Choroid plexus epithelial cell (primary cell): ENCODE measurements at regions not wholly inside any gene's neighbourhood (a gene's known extent, or its start where the extent isn't known, plus 50 kb on each side); places are given as distances from the start of the nearest gene placed in this dataset.

Source experiments
- DNase-seq: peaks from one replicate; pipeline ENCODE4 v3.0.0-alpha.2; 2010; ENCODE audit warnings: low read depth
- H3K4me3 ChIP-seq: 2 replicates; pipeline ENCODE4 v1.5.1; 2011; ENCODE audit warnings: low read depth, mild to moderate bottlenecking, control low read depth, low read length, moderate library complexity
- CTCF ChIP-seq: conservative IDR thresholded peaks from 2 replicates; pipeline ENCODE4 v1.5.1; 2011; ENCODE audit warnings: low read depth, mild to moderate bottlenecking, control low read depth, inconsistent platforms, low read length, moderate library complexity

DNA sequence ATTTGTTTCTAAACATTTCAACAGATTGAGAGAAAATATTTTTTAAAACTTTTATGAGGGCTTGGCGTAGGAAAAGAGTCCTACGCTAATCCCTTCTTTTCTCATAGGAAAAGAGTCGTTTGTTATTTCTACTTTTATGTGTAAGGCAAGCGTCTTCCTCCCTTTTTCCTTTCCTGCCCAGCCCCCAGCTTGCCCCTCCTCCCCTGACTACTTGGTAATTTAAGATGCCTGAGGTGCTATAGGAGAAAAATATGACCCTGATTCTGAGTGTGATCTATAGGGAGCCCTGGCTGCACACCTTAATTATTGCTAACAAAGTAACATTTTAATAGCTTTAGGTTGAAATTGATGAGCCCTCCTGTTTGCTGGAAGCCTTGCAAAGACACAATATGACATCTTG is 373.6 kb downstream of the PBX1 start:
- DNase-seq = no peak
- TF ChIP-seq CTCF = no peak
- H3K4me3 ChIP-seq = no peak overlapping the region

DNA sequence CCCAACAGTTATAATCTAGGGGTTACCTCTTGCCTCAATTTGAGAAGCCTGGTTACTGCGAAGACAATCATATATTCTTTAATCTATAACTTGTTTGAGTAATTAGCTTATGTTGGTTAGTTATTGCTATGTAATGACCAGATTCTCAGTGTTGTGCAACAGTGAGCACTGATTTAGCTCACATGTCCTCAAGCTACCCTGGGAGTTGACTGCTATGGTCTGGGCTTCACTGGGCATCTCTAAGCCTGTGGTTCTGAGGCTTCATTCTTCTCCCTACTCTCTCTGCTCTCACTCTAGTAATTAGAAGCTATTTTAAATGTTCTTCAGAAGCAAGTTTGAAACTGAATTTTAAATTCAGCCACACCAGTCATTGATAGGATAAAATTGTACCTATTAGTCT is 371.8 kb downstream of the PBX1 start:
- H3K4me3 ChIP-seq = no peak overlapping the region
- DNase-seq = no peak
- no peak for TF ChIP-seq CTCF

DNA sequence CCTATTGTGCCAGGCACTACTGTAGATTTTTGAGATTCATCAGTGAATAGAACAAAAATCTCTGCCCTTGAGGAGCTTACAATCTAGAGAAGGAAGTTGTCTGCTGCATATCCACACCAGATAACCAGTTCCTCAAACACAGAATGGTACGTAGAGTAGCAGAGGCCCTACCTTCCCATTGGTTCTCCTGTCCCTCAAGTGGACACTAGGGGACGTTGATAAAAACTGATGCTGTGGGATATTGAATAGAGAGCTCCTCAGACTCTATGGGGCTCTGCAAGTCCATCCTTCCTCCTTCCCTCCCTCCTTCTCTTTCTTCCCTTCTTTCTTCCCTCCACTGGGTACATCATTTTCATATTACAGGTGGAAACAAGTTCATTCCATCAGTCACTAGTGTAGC is 371.3 kb downstream of the PBX1 start:
- H3K4me3 ChIP-seq = no peak overlapping the region
- TF ChIP-seq CTCF = no peak
- no peak for DNase-seq

DNA sequence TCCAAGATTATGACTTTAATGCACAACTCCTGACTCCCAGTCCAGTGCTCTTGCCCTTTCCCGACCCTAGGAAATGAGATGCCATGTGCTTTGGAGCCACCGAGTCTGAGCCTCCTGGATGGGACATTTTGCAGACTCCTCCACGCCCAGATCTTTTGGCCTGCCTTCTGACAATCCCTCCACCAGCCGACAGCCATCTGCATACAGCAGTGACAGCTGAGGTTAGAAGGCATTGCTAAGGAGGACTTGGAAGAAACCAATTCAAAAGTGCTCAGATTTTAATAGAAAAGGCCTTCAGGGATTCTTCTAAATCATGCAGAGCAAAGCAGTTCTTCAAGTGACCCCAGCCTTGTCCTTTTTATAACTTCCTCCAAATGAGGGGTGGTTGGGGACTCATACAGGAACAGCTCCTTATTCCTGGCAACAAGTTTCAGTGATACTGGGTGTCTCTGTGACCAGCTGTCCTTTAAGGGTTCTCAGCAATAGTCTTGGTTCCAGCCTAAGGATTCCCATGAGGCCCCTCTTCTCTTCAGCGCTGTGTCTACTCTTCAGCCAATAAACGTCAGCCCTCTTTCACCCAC is 369.3 kb downstream of the PBX1 start:
- DNase-seq = no peak
- no peak for TF ChIP-seq CTCF
- H3K4me3 ChIP-seq = no peak overlapping the region

- no peak for TF ChIP-seq CTCF
- DNase-seq = no peak
- H3K4me3 ChIP-seq = no peak overlapping the region
Observed at GRCh38 chr1:164926107-164926506, 367.1 kb downstream of the PBX1 start.

GRCh38 chr1:164922585-164922984 is 363.6 kb downstream of the PBX1 start:
- TF ChIP-seq CTCF = no peak
- DNase-seq = no peak
- H3K4me3 ChIP-seq = no peak overlapping the region

DNA sequence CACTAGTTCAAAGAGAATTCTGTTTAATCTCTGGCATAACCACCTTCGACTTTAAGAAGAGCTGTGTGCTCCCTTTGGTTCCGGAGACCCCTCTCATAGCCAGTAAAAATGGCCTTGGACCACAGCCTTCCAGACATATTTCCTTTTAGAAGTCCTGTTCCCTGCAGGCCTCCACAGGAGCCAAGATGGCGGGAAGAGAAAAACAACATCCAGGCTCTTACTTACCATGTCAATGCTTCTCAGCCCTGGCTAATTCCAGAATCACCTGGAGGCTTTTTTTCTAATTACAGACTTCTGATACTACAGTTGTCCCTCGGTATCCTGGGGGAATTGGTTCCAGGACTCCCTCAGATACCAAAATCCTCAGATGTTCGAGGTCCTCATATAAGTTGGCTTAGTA is 362.5 kb downstream of the PBX1 start:
- H3K4me3 ChIP-seq = no peak overlapping the region
- no peak for DNase-seq
- no peak for TF ChIP-seq CTCF
